Chondrocyte (in vitro differentiated cells): ENCODE measurements at regions not wholly inside any gene's neighbourhood (a gene's known extent, or its start where the extent isn't known, plus 50 kb on each side); places are given as distances from the start of the nearest gene placed in this dataset.

ENCODE experiments used
- DNase-seq: peaks from one replicate; pipeline ENCODE4 v3.0.0; 2021; ENCODE audit warnings: mixed read lengths, low spot score
- H3K27ac Mint-ChIP-seq: one replicate; pipeline ENCODE4 v1.8.0; 2021; ENCODE audit warnings: mild to moderate bottlenecking, moderate library complexity, mixed read lengths; ENCODE audit not compliant: unreplicated experiment
- H3K27me3 Mint-ChIP-seq: 2 replicates; pipeline ENCODE4 v1.8.0; 2021; ENCODE audit warnings: low read depth, mixed read lengths
- H3K36me3 Mint-ChIP-seq: 2 replicates; pipeline ENCODE4 v1.8.0; 2021; ENCODE audit warnings: low read depth, mixed read lengths
- H3K4me1 Mint-ChIP-seq: 2 replicates; pipeline ENCODE4 v1.8.0; 2021; ENCODE audit warnings: low read depth, mild to moderate bottlenecking, mixed read lengths
- H3K4me3 Mint-ChIP-seq: one replicate; pipeline ENCODE4 v1.8.0; 2021; ENCODE audit warnings: mild to moderate bottlenecking, moderate library complexity, mixed read lengths; ENCODE audit not compliant: unreplicated experiment
- H3K9me3 Mint-ChIP-seq: 2 replicates; pipeline ENCODE4 v1.8.0; 2021; ENCODE audit warnings: low read depth, mixed read lengths
- TF ChIP-seq, protein P1 (sequence below): fragments of 200-600 bp; sonication (generic); IDR thresholded peaks from 2 replicates; pipeline ENCODE4 v1.5.0; 2021; ENCODE audit warnings: antibody characterized with exemption, mild to moderate bottlenecking, moderate library complexity

- no peak overlapping the region for H3K4me3 Mint-ChIP-seq
- H3K4me1 Mint-ChIP-seq, result no peaks in the 10 kb centered on the region
- H3K27me3 Mint-ChIP-seq, result no peaks in the 10 kb centered on the region
- H3K9me3 Mint-ChIP-seq, result peaks cover 6% of the 10 kb centered on the region
- H3K27ac Mint-ChIP-seq, result no peak overlapping the region
- no peak for DNase-seq
- H3K36me3 Mint-ChIP-seq, result no peaks in the 10 kb centered on the region
- TF ChIP-seq, protein P1, sequence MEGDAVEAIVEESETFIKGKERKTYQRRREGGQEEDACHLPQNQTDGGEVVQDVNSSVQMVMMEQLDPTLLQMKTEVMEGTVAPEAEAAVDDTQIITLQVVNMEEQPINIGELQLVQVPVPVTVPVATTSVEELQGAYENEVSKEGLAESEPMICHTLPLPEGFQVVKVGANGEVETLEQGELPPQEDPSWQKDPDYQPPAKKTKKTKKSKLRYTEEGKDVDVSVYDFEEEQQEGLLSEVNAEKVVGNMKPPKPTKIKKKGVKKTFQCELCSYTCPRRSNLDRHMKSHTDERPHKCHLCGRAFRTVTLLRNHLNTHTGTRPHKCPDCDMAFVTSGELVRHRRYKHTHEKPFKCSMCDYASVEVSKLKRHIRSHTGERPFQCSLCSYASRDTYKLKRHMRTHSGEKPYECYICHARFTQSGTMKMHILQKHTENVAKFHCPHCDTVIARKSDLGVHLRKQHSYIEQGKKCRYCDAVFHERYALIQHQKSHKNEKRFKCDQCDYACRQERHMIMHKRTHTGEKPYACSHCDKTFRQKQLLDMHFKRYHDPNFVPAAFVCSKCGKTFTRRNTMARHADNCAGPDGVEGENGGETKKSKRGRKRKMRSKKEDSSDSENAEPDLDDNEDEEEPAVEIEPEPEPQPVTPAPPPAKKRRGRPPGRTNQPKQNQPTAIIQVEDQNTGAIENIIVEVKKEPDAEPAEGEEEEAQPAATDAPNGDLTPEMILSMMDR, result no peak
Measured at GRCh38 chr5:124546643-124547042, 199.8 kb downstream of the ZNF608 start.

DNA sequence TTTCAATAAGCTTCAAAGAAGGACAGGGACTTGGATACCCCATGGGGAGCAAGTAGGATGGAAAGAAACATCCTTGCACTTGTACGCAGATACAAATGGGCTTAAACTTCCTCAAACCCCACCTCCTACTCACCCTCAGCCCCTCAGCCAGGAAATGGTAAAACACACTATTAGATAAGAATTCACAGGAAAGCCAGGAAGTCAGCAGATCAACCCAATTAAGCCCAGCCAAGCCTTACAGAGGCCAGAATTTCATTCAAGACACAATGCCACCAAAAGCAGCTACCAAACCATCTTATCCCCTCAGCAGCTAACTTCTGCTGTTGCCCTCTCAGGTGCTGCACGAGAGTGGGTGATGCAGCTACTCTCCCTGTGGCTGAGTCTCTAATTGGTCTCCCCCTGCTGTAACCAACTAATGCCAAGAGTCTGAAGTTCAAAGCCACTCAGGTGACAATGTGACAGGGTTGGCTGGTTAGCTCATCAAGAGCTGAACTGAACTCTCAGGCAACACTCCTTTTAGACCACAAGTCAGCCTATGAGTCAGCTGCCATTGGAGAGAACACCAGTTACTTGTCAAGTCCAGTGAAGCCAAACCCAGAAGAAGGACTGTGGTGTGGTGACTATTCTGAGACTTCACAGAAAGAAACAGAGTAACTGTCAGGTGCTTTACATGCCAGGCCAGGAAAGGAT is 201.9 kb downstream of the ZNF608 start:
- Mint-ChIP-seq H3K27me3 (no peaks in the 10 kb centered on the region), H3K9me3 (peaks cover 6% of the 10 kb centered on the region), H3K4me1 (no peaks in the 10 kb centered on the region), H3K27ac (no peak overlapping the region), H3K36me3 (no peaks in the 10 kb centered on the region), H3K4me3 (no peak overlapping the region)
- TF ChIP-seq, protein P1, result no peak
- no peak for DNase-seq

DNA sequence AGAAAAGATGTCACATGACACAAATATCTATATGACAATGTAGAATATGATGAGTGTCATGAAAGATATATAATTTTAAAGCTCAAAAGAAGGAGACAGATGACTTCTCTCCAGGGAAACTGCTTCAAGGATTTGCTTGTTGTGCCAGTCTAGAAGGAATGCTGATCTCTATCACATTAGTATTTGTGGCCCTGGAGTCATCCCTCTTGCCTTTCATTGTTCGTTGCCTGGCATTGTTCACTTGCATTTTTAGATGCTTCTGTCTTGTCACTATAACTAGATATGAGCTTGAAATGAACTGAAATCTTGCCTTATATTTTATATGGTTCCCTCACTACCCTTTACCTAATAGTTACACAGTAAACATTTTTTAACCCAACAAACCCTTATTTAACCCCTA is 207.5 kb downstream of the ZNF608 start:
- Mint-ChIP-seq H3K27ac (no peak overlapping the region), H3K9me3 (peaks cover 6% of the 10 kb centered on the region), H3K36me3 (no peaks in the 10 kb centered on the region), H3K4me3 (no peak overlapping the region), H3K4me1 (peaks cover 8% of the 10 kb centered on the region), H3K27me3 (no peaks in the 10 kb centered on the region)
- DNase-seq, result no peak
- TF ChIP-seq, protein P1, result no peak

GRCh38 chr5:124538191-124538590 is 208.2 kb downstream of the ZNF608 start:
- no peak for DNase-seq
- no peaks in the 10 kb centered on the region for H3K36me3 Mint-ChIP-seq
- no peak overlapping the region for H3K27ac Mint-ChIP-seq
- no peaks in the 10 kb centered on the region for H3K27me3 Mint-ChIP-seq
- peaks cover 8% of the 10 kb centered on the region for H3K4me1 Mint-ChIP-seq
- no peak overlapping the region for H3K4me3 Mint-ChIP-seq
- TF ChIP-seq, protein P1, result no peak
- H3K9me3 Mint-ChIP-seq, result peaks cover 10% of the 10 kb centered on the region

DNA sequence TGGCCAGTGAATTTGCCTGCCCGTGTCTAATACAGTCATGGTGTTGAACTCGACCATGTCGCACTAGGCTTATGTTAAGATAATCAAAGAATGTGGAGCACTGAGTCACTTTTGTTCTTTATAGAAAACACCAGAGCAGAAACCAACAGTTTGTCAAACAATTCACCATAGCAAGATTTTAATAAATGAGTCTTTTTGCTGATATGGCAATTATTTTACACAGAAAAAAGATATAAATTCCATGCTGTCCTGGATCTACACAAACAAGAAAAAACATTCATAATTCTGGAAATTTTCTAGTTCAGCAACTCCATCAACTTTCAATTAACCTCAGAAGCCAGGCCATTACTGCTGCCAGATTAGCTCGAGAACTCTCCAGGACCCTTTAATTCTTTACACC is 208.9 kb downstream of the ZNF608 start:
- DNase-seq, result no peak
- H3K4me1 Mint-ChIP-seq, result peaks cover 8% of the 10 kb centered on the region
- H3K9me3 Mint-ChIP-seq, result peaks cover 10% of the 10 kb centered on the region
- no peaks in the 10 kb centered on the region for H3K36me3 Mint-ChIP-seq
- no peak overlapping the region for H3K4me3 Mint-ChIP-seq
- no peak overlapping the region for H3K27ac Mint-ChIP-seq
- TF ChIP-seq, protein P1, result no peak
- H3K27me3 Mint-ChIP-seq, result peaks cover under 1% of the 10 kb centered on the region
